ENCODE measurements at regions not wholly inside any gene's neighbourhood (a gene's known extent, or its start where the extent isn't known, plus 50 kb on each side); places are given as distances from the start of the nearest gene placed in this dataset.

DNA sequence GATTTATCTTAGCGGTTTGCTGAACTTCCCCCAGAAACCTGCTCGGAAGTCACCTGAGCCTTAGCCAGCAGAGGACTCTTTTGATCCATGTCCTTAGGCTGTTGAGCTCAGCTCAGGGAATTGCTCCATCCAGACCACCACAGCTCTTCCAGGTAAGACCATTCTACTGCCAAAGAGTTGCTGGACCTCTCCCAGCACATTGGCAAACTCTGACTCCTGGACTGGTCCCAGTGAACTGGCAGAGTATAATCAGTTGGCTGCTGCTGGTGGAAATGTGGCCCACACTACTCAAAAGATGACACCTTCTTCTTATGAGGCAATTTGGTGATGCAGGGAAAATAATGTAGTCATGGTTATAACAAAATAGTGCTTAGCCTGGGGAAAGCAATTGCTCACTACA, 308.8 kb upstream of the FIGN start:
- DNase-seq = no peak
- Histone ChIP-seq H3K4me1 (ENCODE audit: insufficient read depth) (no peaks in the 10 kb centered on the region), H3K27me3 (no peaks in the 10 kb centered on the region), H3K27ac (no peak overlapping the region), H3K9me3 (no peaks in the 10 kb centered on the region), H3K36me3 (no peaks in the 10 kb centered on the region), H3K4me3 (no peak overlapping the region)
- intact Hi-C loops (cut with DNase I) = no loop called here
- 75 to 97% (median 87%) methylated on average over 2 of the region's 2 CpGs for WGBS, 3 donors
- TF ChIP-seq POLR2A (IDR thresholded peaks at IDR 0.05) = no peak
- no peak for TF ChIP-seq CTCF (IDR thresholded peaks at IDR 0.05)
- no peak for TF ChIP-seq EP300 (IDR thresholded peaks at IDR 0.05)

- DNase-seq = no peak
- TF ChIP-seq EP300 (IDR thresholded peaks at IDR 0.05) (no peak), POLR2A (IDR thresholded peaks at IDR 0.05) (no peak), CTCF (IDR thresholded peaks at IDR 0.05) (no peak)
- Histone ChIP-seq H3K9me3 (no peaks in the 10 kb centered on the region), H3K27me3 (no peaks in the 10 kb centered on the region), H3K4me1 (ENCODE audit: insufficient read depth) (no peaks in the 10 kb centered on the region), H3K27ac (no peak overlapping the region), H3K36me3 (no peaks in the 10 kb centered on the region), H3K4me3 (no peak overlapping the region)
- intact Hi-C loops (cut with DNase I) = no loop called here
These were observed 303.5 kb upstream of the FIGN start for GRCh38 chr2:164039270-164039669.

DNA sequence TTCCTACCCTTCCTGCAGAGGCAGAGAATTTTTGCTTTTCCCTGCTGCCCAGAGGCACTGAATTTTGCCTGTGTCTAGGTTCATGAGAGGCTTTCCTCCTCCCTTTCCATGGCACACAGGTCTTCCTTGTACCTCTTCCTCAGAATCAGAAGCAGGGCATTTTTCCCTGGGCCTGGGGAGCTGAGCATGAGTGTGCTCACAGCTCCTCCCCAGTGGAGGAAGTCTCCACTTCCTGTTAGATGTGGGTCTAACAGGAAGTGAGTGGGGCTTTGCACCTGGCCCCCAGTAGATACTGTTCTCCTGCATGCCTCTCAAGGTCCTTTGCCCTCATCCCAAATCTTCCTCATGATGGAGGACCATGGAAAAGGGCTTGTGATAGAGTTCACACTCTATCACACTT, 297.2 kb upstream of the FIGN start:
- intact Hi-C loops (cut with DNase I) = no loop called here
- TF ChIP-seq CTCF (IDR thresholded peaks at IDR 0.05) = no peak
- TF ChIP-seq EP300 (IDR thresholded peaks at IDR 0.05) = no peak
- TF ChIP-seq POLR2A (IDR thresholded peaks at IDR 0.05) = no peak
- Histone ChIP-seq H3K36me3 (no peaks in the 10 kb centered on the region), H3K4me1 (ENCODE audit: insufficient read depth) (no peaks in the 10 kb centered on the region), H3K27ac (no peak overlapping the region), H3K27me3 (no peaks in the 10 kb centered on the region), H3K4me3 (no peak overlapping the region), H3K9me3 (no peaks in the 10 kb centered on the region)
- DNase-seq = no peak

GRCh38 chr2:164030623-164031022, 294.8 kb upstream of the FIGN start:
- Histone ChIP-seq H3K9me3 (no peaks in the 10 kb centered on the region), H3K27me3 (no peaks in the 10 kb centered on the region), H3K4me3 (no peak overlapping the region), H3K4me1 (ENCODE audit: insufficient read depth) (no peaks in the 10 kb centered on the region), H3K27ac (no peak overlapping the region), H3K36me3 (no peaks in the 10 kb centered on the region)
- WGBS, 3 donors = 92% methylated on average over 2 of the region's 2 CpGs
- TF ChIP-seq CTCF (IDR thresholded peaks at IDR 0.05) (no peak), EP300 (IDR thresholded peaks at IDR 0.05) (no peak)
- DNase-seq = no peak
- intact Hi-C loops (cut with DNase I) = no loop called here
